ENCODE measurements at regions not wholly inside any gene's neighbourhood (a gene's known extent, or its start where the extent isn't known, plus 50 kb on each side); places are given as distances from the start of the nearest gene placed in this dataset.

GRCh38 chr11:106306942-106307341, 229.5 kb downstream of the AASDHPPT start:
- TF ChIP-seq CTCF (IDR thresholded peaks at IDR 0.05) (no peak), POLR2A (IDR thresholded peaks at IDR 0.05) (no peak), POLR2AphosphoS5 (IDR thresholded peaks at IDR 0.05; ENCODE audit: insufficient read depth in 1 of 2, low read depth in 1 of 2) (no peak)

All from vagina (tissue), 2 donors.